ENCODE measurements at regions not wholly inside any gene's neighbourhood (a gene's known extent, or its start where the extent isn't known, plus 50 kb on each side); places are given as distances from the start of the nearest gene placed in this dataset.

GRCh38 chr16:62280506-62280905 is 244.3 kb upstream of the CDH8 start:
- no peak for TF ChIP-seq NFYA (IDR thresholded peaks at IDR 0.05; ENCODE audit: borderline replicate concordance, low read depth, low read length)
- TF ChIP-seq CHD1 (IDR thresholded peaks at IDR 0.05; ENCODE audit: low read depth, low read length): no peak
- no peak for TF ChIP-seq SMC3 (IDR thresholded peaks at IDR 0.05; ENCODE audit: borderline replicate concordance, low read length)
- TF ChIP-seq ZBED1 (IDR thresholded peaks at IDR 0.05; ENCODE audit: borderline replicate concordance): no peak
- no peak for TF ChIP-seq RELA (IDR thresholded peaks at IDR 0.05; ENCODE audit: borderline replicate concordance, partially characterized antibody)
- TF ChIP-seq ZNF592 (IDR thresholded peaks at IDR 0.05): no peak
- no peak for TF ChIP-seq MYC (IDR thresholded peaks at IDR 0.05; ENCODE audit: insufficient read depth, insufficient read length, insufficient replicate concordance, low read length, severe bottlenecking)
- no peak for TF ChIP-seq ZNF274 (IDR thresholded peaks at IDR 0.05; ENCODE audit: insufficient read depth, insufficient read length)
- TF ChIP-seq CHD4 (IDR thresholded peaks at IDR 0.05): no peak
- no peak for TF ChIP-seq STAT3 (IDR thresholded peaks at IDR 0.05; ENCODE audit: low read depth, low read length)
- TF ChIP-seq CREM (IDR thresholded peaks at IDR 0.05; ENCODE audit: low read depth): no peak
- no peak for TF ChIP-seq SMAD5 (IDR thresholded peaks at IDR 0.05; ENCODE audit: low read depth)
- TF ChIP-seq FOXM1 (IDR thresholded peaks at IDR 0.05; ENCODE audit: low read depth, low read length): no peak
- no peak for TF ChIP-seq RB1 (IDR thresholded peaks at IDR 0.05; ENCODE audit: borderline replicate concordance)
- no peak for TF ChIP-seq YY1 (IDR thresholded peaks at IDR 0.05; ENCODE audit: low read depth, low read length)
- no peak for TF ChIP-seq ATF7 (IDR thresholded peaks at IDR 0.05; ENCODE audit: low read depth)
- TF ChIP-seq NFYB (IDR thresholded peaks at IDR 0.05; ENCODE audit: insufficient read depth, low read depth, low read length): no peak
- no peak for ATAC-seq
- Histone ChIP-seq H3K9me3 (replicated peaks; ENCODE audit: control insufficient read depth, insufficient read depth, low read length) (no peaks in the 10 kb centered on the region), H2AFZ (ENCODE audit: control insufficient read depth, low read depth, low read length) (no peak overlapping the region), H4K20me1 (ENCODE audit: control insufficient read depth, insufficient read depth) (no peaks in the 10 kb centered on the region), H3K27ac (ENCODE audit: control insufficient read depth, insufficient read depth) (no peak overlapping the region), H3K4me1 (ENCODE audit: control insufficient read depth, insufficient read depth, low read length) (no peaks in the 10 kb centered on the region), H3K4me3 (no peak overlapping the region), H3K9ac (ENCODE audit: control insufficient read depth, insufficient read depth, low read length) (no peak overlapping the region), H3K79me2 (ENCODE audit: control insufficient read depth, insufficient read depth, low read length) (no peaks in the 10 kb centered on the region), H3K27me3 (replicated peaks in 1 of 2; ENCODE audit: control insufficient read depth in 2 of 2, insufficient read depth in 2 of 2, low read length in 1 of 2) (no peaks in the 10 kb centered on the region), H3K4me2 (ENCODE audit: control insufficient read depth, insufficient read depth) (no peak overlapping the region), H3K36me3 (ENCODE audit: control insufficient read depth in 2 of 2, insufficient read depth in 2 of 2, low read length in 1 of 2) (no peaks in the 10 kb centered on the region)
- FAIRE-seq: no peak
- ChIA-PET SMC1A (ENCODE audit: uncharacterized antibody, unreplicated experiment) (no interaction called here), RAD21 (ENCODE audit: unreplicated experiment) (no interaction called here), CTCF (no interaction called here), POLR2A (no interaction called here)
- 55% methylated on average over 3 of the region's 3 CpGs for WGBS (ENCODE audit: insufficient coverage, insufficient replicate concordance, low lambda C conversion rate, missing lambda C conversion rate)
- no peak for DNase-seq (ENCODE audit: low read depth, low spot score)
- no TSS peak for BruUV-seq (replicated peaks)
- in situ Hi-C loops (cut with MboI): no loop called here
- intact Hi-C loops (cut with micrococcal nuclease; ENCODE audit: unreplicated experiment): no loop called here
